NCI-H1105 treated with DMSO at 0.1 percent for 48 hours (cell line): ENCODE measurements at regions not wholly inside any gene's neighbourhood (a gene's known extent, or its start where the extent isn't known, plus 50 kb on each side); places are given as distances from the start of the nearest gene placed in this dataset.

Experiments
- DNase-seq: peaks from one replicate; lab custom pipeline; 2025; lab: John Stamatoyannopoulos, UW

DNA sequence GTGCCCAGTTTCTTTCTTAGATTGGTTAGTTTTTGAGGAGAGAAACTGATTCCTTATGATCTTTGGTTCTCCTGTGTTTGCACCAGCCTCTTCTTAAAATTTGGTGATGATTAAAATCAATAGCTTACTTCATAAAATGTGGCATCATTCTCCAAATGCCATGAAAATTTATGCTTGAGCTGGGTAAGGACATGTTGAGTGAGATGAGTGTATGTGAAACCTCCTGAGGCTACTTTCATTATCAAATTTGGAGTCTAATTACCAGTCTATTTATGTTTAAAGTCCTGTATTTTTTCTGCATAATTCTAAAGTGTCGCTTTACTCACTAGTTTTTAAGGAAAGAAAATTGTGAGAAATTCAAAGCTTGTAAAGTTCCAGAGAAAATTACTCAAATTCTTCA lies 102.1 kb downstream of the DIPK2A start:
- DNase-seq = no peak

DNA sequence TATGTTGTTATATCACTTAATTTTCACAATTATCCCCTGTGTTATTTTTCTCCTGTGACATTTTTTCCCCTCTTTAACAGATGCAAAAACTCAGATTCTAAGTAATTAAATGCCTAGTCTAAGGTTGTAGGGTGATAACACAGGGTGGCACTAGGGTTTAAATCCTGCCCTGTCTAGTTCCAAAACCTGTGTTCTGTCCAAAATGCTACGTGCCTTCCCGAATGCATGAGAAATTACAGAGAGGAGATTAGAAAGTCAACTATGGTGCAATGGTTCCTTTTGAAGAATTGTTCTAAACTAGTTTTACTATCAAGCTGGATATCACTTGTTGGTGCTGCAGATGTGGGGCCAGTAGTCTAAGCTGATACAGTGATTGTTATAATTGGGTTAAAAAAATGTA lies 108.0 kb downstream of the DIPK2A start:
- no peak for DNase-seq

DNA sequence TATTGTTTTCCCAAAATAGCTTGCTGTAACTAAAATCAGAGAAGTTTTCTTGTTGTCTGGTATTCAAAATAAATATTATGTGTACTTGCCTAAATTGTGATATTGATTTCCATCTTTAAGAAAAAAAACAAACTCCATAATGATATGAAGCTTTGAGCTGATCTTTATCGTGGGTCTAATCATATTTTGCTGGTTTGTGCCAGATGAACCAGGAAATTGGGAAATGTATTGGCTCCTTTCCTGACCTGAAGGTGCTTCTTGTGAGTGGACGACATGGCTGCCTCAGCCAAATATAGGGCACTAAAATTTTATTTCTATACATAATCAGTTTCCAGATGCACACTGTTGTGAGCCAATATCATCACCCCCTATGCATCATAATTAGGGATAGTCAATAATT lies 113.3 kb downstream of the DIPK2A start:
- DNase-seq = no peak

DNA sequence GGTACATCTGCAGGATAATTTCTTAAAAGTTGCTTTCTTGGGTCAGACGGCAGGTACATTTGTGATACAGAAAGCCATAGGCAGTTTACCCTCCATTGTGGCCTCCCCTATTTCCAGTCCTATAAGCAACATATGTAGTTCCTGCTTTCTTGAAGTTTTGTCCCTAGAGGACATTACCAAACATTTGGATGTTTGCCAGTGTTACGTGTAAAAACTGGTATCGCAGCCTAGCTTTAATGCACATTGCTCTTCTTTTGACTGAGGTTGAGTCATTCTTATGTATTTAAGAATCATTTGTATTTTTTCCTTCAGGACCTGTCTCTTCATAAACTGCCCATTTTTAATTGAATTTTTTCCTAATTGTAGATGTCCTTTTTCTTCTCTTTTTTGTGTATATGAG lies 114.3 kb downstream of the DIPK2A start:
- DNase-seq = peak; percentile 81

DNA sequence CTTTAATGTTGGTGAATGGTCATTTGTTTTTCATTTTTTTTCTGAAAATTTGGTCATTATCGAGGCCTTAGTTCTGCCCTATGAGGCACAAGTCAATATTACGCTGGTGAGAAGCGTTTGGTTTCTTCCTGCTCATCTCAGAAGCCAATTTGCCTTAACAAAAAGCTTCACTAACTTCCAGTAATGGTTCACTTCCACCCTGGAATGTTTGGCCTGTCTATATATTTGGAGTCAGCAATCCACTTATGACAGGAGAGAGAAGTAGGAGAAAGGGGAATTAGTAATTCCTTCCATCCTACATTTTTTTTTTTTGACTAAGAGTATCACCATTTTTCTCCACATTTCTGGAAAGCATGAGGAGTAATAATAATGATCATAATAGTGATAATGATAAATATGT lies 124.4 kb downstream of the DIPK2A start:
- DNase-seq = no peak

DNA sequence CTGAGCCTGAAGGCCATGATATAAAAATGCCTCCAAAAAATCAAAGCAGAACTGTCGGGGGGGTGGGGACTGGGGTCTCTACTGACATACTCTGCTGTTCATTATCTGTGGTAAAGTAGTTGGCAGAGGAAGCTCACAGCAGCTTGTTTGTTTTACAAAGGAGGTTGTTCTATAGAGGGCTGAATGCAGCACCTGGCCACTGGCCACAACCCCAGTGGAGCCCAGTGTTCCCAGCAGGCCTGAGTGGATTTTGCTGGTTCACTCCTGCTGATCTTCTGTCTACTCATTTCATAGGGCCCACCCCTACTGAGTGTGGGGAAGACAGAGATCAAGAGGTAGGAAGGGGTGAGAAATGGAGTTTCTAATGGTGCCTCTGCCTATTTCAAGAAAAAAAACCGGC lies 125.5 kb downstream of the DIPK2A start:
- peak; percentile 20 for DNase-seq

DNA sequence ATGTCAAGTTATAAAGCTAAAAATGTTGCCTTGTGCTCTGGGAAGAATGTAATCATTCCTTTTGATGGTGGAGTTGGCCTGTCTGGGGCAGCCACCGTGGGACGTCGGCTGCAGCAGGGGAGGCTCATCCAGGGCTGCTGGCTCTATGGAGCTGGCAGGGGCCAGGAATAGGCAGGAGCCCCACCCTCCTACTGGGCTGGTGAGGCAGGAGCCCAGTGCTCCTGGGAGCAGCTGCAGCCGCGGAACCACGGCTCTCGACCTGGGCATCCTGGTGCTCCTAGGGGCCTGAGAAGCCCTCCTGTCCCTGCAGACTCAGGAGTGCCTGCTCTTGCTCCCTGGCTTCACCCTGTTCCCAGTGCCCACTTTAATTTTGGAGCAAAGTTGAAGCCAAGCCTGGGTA lies 127.1 kb downstream of the DIPK2A start:
- DNase-seq = no peak

DNA sequence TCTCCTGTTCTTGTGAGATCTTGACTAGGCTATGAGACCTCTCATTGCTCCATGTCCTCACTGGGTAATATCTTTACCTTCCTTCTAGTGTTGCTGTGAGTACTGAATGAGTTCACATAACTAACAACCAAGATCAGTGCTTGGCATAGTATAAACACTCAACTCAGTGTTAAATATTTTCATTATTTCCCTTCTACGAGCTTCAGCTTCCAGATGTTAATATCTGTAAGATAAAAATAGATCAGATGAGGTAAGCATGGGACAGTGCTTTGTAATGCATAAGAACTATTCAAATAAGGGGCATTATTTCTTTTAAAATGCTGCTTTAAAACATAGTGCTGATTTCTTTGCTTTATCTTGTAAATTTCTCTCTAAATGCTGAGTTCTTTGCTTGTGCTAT lies 130.8 kb downstream of the DIPK2A start:
- no peak for DNase-seq

DNA sequence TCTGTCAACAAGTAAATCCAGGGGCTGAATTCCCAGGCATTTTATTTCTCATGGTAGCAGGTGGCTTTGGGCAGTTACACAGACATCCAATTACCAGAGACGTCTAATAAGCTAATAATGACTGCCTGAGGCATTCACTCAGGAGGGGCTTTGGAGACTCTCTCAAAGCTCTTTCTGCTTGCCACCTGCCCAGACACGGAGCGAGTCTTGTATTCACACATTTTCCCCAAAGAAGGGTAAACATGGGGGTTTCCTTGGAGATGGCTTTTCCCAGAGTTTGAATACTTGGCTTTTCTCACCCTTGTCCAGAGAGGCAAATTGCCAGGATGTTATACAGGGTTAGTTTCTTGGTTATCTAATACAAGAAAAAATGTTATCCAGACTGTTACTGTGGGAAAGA lies 132.6 kb downstream of the DIPK2A start:
- DNase-seq = peak; percentile 100

DNA sequence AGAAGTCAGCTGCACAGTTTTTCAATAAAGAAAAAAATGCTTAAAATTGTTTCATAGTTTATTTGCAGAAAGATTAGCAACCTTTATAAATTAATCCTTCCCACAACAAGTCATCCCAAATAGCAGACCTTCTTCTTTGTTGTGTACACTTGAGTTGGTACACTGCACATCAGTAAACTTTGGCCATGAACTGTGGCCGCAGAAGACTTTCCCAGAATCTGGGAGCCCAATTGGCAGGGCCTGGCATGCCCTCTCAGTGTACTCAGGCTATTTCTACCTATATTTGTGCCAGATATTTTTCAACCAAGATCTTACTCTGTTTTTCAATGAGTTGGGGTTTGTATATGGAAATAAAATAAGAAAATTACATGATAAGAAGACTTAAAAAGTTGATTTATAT lies 133.1 kb downstream of the DIPK2A start:
- DNase-seq = peak; percentile 70

DNA sequence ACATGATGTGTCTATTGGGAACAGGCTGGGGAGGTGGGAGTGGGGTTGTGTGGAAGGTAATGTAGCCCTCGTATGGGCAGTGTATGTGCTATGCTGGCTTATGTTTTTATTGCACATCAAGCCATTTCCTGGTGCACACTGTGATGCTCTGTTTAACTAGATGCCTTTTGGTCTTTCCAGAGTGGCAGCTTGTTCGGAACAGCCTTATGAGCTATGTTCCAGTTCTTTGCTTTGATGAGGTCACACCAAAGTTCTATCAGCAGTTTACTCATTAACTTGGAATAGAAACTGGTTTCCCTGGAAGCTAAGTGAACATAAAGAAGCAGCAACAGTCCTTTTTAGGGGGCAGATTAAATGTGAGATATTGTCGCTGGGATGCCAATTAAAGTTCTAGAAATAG lies 133.9 kb downstream of the DIPK2A start:
- DNase-seq = no peak

DNA sequence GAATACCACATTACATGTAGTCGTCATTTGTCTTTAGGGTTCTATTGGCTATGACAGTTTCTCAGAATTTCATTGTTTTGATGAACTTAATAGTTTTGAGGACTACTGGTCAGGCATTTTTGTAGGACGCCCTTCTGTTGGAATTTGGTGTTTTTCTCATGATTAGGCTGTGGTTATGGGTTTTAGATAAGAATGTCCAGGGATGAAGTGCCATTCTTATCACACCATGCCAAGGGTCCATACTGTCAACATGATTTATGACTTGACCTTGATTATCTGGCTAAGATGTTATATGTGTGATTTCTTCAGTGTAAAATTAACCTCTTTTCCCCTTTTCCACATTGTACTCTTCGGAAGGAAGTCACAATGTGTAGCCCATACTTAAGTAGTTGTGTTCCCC lies 135.3 kb downstream of the DIPK2A start:
- no peak for DNase-seq

DNA sequence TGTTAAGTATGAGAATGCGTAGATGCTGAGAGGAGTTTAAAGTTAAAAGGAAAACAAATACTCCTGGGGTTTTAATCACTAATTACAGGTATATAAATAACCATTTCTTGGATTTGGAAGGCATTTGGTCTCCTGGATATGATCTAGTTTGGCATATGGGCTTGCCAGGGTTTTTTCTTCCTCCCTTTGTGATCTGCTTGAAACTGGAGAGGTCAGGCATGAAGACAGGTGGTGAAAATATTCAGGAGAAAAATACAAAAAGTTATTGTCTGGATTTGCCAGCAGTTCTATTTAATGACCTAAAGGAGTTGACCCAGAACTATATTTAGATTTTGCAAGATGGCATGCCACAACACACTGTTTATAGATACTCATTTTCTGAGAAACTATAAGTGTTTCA lies 136.3 kb downstream of the DIPK2A start:
- DNase-seq = peak; percentile 84

DNA sequence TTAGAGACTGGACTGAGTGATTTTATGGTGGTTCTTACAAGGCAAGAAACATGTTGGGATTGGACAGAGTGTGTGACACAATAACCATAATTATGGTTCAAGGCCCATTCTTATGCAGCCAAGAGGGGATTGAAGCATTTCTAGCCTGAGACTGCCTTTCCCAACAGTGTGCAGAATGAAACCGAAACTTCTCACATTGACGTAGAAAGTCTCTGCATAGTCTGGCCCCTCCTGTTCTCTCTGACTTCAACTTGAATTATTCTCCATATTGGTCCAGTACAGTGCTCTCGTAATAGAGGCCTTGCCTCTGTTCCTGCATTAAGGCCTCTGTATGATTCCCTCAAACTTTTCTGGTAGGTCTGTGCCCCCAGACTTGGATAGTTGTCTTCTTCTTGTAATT lies 138.3 kb downstream of the DIPK2A start:
- DNase-seq = no peak

DNA sequence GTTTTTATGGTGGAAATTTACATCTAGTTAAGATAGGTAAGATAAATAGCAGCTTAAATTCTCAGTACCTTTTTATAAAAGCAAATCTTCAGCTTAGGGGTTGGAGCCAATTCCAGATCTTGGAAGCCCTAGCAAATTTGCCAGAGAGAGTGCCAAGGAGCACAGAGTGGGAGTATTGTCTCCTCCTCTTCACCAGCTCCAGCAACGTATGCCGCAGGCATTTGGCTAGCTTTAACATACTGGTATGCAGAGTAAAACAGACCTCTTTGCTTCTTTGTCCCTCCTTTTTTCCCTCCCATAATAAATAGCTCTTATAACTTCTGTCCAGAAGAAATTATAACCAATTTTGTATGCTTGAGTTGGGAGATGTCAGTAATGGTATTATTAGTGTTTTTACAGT lies 140.4 kb downstream of the DIPK2A start:
- DNase-seq = no peak

DNA sequence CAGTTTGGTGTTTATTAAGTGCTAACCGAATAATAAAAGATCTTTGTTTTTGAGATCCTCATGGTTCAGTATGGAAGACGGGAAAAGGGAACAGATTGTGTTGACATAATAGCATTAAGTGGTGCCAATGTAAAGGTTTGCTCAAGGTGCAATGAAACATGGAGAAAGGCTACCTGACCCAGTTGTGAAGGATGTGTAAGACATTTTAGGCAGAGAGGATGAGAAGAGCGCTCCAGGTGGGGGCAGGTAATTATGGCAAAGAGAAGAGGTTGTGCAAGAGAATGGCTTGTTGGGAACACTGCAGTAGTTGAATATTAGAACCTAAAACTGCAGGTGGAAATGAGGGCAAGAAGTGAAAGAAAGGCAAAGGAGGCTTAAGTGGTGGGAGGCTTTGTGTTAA lies 140.8 kb downstream of the DIPK2A start:
- peak; percentile 16 for DNase-seq

DNA sequence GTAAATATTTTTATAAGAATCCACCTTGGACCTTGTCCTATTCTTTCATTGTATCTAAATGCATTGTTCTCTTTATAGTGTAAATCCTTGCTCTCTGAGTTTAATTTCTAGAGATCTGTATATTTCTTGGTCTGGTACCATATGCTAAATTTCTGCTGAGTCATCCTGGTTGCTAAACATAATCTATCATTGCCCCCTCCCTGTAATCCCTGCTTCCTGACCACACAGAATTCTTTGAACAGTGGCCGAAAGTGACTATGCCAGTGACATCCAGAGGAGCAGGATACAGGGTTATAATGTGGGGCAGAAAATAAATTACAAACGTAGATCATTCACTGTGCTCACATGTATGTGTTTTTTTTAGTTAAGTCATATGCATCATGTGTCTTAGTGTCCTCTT lies 143.1 kb downstream of the DIPK2A start:
- no peak for DNase-seq

DNA sequence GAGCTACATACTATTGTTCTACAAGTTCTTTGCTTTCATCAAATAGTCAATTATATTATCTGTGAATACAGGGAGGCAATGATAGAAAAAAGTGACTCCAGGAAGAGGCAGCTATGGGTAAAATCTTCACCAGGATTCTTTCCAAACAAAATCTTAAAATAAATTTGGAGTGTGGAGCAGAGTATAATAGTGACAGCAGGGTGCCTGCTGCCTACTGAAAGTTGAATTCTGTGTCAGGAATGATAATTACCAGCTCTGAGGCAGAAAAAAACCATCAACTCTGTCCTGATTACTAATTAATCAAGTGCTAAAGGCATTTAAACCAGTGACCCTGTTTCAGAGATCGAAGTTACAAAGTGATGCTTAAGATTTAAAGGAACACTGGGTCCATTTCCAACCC lies 148.0 kb downstream of the DIPK2A start:
- peak; percentile 37 for DNase-seq

DNA sequence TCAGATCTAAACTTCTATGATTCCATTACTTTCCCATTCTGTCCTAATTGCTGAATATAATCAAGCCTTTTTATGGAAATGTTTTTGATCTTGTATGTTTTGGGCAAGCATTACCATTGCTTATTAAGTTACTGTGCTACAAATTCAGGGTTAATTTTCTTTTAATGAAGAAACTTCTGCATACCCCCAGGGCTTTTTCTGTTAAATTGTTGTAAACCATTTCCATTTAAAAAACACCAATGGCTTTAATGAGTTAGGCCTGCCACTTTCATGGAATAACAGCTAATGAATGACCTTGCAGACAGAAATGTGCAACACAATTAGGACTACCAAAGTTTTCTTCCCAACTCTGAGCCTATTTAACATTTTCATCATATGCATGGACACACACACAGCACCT lies 150.0 kb downstream of the DIPK2A start:
- no peak for DNase-seq

DNA sequence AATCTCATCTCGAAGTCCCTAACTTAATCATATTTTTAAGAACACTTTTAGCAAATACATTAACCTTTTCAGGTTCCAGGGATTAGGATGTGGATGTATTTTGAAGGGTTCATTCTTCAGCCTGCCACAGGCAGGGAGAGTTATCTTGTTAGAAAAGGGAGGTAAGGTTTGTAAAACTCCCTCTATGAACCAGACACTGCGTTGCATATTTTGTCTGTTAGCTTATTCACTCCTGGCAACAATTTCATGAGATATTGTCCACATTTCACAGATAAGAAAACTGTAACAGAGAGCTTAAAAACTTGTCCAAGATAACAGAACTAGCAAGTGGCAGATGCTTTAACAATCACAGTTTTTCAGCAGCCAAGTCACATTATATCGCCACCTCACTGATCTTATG lies 155.4 kb downstream of the DIPK2A start:
- DNase-seq = no peak

DNA sequence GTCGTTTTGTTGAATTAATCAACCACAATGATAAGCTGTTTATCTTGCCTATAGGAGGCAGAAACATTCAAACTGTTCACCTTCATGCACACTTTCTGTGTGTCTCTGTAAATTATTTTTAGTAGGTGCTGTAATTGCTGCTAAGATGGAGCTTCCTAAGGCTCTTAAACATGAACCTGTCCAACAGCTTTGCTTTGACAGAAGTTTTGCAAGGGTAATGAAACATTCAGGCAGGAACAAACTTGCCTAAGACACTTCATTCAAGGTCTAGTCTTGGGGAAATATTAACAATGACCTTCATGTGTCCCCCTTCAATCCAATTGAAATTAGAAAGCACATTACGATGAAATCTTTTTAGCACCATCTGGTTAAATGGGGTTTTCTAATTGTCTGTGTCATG lies 156.1 kb downstream of the DIPK2A start:
- DNase-seq = peak; percentile 99

DNA sequence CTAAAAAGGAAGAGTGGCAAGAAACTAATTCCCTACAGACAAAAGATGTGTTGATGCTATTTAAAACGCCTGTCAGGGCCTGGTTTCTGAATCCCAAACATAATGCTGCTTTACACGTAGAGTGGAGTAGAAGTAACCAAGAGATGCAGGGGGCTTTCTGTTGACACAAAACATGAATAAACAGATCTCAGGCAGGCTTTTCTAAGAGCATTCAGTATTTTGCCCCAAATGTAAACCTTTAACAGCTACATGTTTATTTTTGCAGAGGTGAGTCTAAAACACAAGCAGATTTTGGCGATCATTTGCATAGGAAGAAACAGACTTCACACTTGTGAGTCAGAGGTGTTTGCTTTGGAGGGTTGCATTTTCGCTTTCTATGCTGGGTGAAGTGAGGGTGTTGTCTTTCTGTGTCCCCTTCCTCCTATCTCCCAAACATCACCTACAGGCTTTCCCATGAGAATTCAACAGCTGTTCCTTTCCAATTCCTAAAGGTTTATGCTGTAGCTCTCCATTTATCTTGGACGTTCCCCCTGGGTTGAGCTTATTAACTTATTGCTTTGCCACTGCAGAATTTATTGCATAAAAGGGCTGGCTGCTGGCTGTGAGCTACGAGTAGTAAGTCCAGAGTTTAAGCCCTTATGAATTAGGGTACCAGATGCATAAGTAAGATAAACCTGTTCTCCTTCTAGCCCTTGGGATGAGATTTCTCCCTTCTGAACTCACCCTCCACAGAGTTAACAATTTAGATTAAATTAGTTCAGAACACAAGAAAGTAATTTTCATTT lies 156.7 kb downstream of the DIPK2A start:
- peak; percentile 87 for DNase-seq

DNA sequence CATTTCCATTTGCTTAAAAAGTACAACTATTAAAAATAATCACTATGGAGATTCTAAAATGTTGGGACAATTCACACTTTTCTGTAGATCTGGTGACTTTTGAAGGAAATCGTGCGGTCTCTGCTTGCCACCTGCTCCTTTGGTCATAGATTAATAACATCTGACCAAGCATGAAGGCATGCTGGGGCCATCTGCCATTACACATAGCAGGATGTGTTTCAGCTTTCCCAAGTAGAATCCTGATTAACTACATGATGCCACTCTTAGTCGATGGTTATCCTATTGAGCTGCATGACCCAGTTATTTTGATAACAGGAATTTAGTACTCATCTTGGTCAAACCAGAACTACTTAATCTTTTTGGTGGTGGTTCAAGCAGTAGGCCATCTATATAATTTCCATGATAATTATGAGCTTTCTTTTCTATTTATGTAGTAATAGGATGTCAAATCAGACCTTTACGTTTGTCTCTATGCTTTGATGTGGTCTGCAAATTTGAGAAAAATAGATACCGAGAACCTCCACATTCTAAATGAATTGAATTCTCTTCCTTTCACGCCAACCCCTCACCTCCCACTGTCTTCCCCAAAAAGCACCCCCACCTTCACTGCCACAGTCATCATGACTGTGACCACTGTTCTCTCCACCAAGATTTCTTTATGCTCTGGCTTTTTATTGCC lies 158.1 kb downstream of the DIPK2A start:
- no peak for DNase-seq

DNA sequence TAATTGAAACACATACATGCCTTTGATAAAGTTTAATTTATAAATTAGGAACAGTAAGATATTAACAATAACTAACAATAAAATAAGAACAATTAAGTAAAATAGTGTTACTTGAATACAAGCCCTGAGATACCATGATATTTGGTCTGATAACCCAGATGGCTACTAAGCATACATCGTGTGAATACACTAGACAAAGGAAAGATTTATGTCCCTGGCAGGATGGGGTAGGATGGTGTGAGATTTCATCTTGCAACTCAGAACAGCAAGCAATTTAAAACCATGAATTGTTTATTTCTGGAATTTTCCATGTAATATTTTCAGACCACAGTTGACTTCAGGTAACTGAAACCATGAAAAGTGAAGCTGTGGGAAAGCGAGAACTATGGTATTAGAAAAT lies 169.5 kb downstream of the DIPK2A start:
- DNase-seq = no peak
